Left forelimb (tissue), 1 donor: ENCODE measurements at regions not wholly inside any gene's neighbourhood (a gene's known extent, or its start where the extent isn't known, plus 50 kb on each side); places are given as distances from the start of the nearest gene placed in this dataset.

Source experiments
- DNase-seq: peaks from one replicate; pipeline ENCODE4 v3.0.0-alpha.2; 2018; ENCODE audit warnings: low spot score

- no peak for DNase-seq
Observed at GRCh38 chr1:218156595-218156994, 128.5 kb upstream of the RRP15 start.

GRCh38 chr1:218163371-218163770 lies 121.7 kb upstream of the RRP15 start:
- DNase-seq: no peak

- peak; percentile 70 for DNase-seq
Observed at GRCh38 chr1:218164111-218164929, 120.8 kb upstream of the RRP15 start.

- peak; percentile 70 for DNase-seq
Observed at GRCh38 chr1:218164930-218165700, 120.0 kb upstream of the RRP15 start.

- DNase-seq: no peak
Observed at GRCh38 chr1:218165701-218166114, 119.4 kb upstream of the RRP15 start.

GRCh38 chr1:218166268-218166945 lies 118.7 kb upstream of the RRP15 start:
- DNase-seq: no peak

GRCh38 chr1:218171302-218171893 lies 113.7 kb upstream of the RRP15 start:
- DNase-seq: no peak

GRCh38 chr1:218182455-218182854 lies 102.6 kb upstream of the RRP15 start:
- DNase-seq: no peak

- no peak for DNase-seq
Observed at GRCh38 chr1:218200979-218201378, 84.1 kb upstream of the RRP15 start.

GRCh38 chr1:218201601-218202000 lies 83.5 kb upstream of the RRP15 start:
- no peak for DNase-seq

GRCh38 chr1:218205721-218206120 lies 79.4 kb upstream of the RRP15 start:
- DNase-seq: no peak

GRCh38 chr1:218207194-218207593 lies 77.9 kb upstream of the RRP15 start:
- DNase-seq: no peak

- no peak for DNase-seq
Observed at GRCh38 chr1:218209351-218209861, 75.7 kb upstream of the RRP15 start.

- DNase-seq: no peak
Observed at GRCh38 chr1:218211241-218211640, 73.9 kb upstream of the RRP15 start.

- no peak for DNase-seq
Observed at GRCh38 chr1:218217040-218217439, 68.1 kb upstream of the RRP15 start.

- no peak for DNase-seq
Observed at GRCh38 chr1:218219460-218219859, 65.6 kb upstream of the RRP15 start.

- no peak for DNase-seq
Observed at GRCh38 chr1:218224101-218224500, 61.0 kb upstream of the RRP15 start.

- DNase-seq: no peak
Observed at GRCh38 chr1:218226005-218226404, 59.1 kb upstream of the RRP15 start.
